OCI-LY3 (cell line): ENCODE measurements at regions not wholly inside any gene's neighbourhood (a gene's known extent, or its start where the extent isn't known, plus 50 kb on each side); places are given as distances from the start of the nearest gene placed in this dataset.

ENCODE experiments used
- H2AFZ ChIP-seq: fragments of 200-600, 300-600 bp; shearing (Covaris generic); 2 replicates; pipeline ENCODE4 v1.6.0; 2014; ENCODE audit warnings: antibody characterized with exemption, low read depth, low read length
- H3K27ac ChIP-seq: fragments of 200-600, 300-600 bp; sonication (generic); 2 replicates; pipeline ENCODE4 v1.5.1; 2014; ENCODE audit warnings: mild to moderate bottlenecking, low read length, moderate library complexity, mixed read lengths
- H3K27me3 ChIP-seq: fragments of 200-600, 300-600 bp; sonication (generic); 2 replicates; pipeline ENCODE4 v1.6.1; 2014; ENCODE audit warnings: low read depth, low read length, mixed read lengths
- H3K36me3 ChIP-seq: fragments of 200-600, 300-600 bp; sonication (generic); replicated peaks from 2 replicates; pipeline ENCODE3; 2014; ENCODE audit warnings: low read depth, low read length, mixed read lengths
- H3K4me1 ChIP-seq: fragments of 300-600, 200-600 bp; sonication (generic); 2 replicates; pipeline ENCODE4 v1.6.1; 2014; ENCODE audit warnings: low read length, mixed read lengths
- H3K4me2 ChIP-seq: fragments of 200-600, 300-600 bp; sonication (generic); 2 replicates; pipeline ENCODE4 v1.6.1; 2014; ENCODE audit warnings: low read length, mixed read lengths
- H3K4me3 ChIP-seq: fragments of 300-600, 200-600 bp; sonication (generic); 2 replicates; pipeline ENCODE4 v1.5.1; 2014; ENCODE audit warnings: antibody characterized with exemption, mild to moderate bottlenecking, low read length, moderate library complexity
- H3K79me2 ChIP-seq: fragments of 300-600, 200-600 bp; shearing (Covaris generic); 2 replicates; pipeline ENCODE4 v1.6.1; 2014; ENCODE audit warnings: mild to moderate bottlenecking, low read length, mixed read lengths
- H3K9ac ChIP-seq: fragments of 300-600, 200-600 bp; shearing (Covaris generic); 2 replicates; pipeline ENCODE4 v1.6.0; 2014; ENCODE audit warnings: mild to moderate bottlenecking, low read length, moderate library complexity
- H3K9me3 ChIP-seq: fragments of 200-600, 300-600 bp; shearing (Covaris generic); 2 replicates; pipeline ENCODE4 v1.6.1; 2014; ENCODE audit warnings: low read length, mixed read lengths; ENCODE audit not compliant: insufficient read depth
- H4K20me1 ChIP-seq: fragments of 200-600, 300-600 bp; sonication (generic); 2 replicates; pipeline ENCODE4 v1.6.1; 2016; ENCODE audit warnings: low read length, mixed read lengths; ENCODE audit not compliant: insufficient read depth
- EZH2phosphoT487 ChIP-seq: fragments of 200-600 bp; shearing (Covaris generic); IDR thresholded peaks from 2 replicates; pipeline ENCODE4 v1.6.1; 2018; ENCODE audit warnings: antibody characterized with exemption, mixed run types, low read depth
- TF ChIP-seq, protein P1 (sequence below): fragments of 200-600, 300-600 bp; sonication (generic); IDR thresholded peaks from 2 replicates; pipeline ENCODE4 v1.5.1; 2014; ENCODE audit warnings: antibody characterized with exemption, low read length, low read depth

GRCh38 chr7:20929199-20929598, 142.5 kb upstream of the SP8 start:
- H3K4me1 ChIP-seq: no peaks in the 10 kb centered on the region
- no peak overlapping the region for H3K27ac ChIP-seq
- H3K9ac ChIP-seq: no peak overlapping the region
- no peak overlapping the region for H2AFZ ChIP-seq
- no peaks in the 10 kb centered on the region for H3K36me3 ChIP-seq
- H3K27me3 ChIP-seq: no peaks in the 10 kb centered on the region
- H3K4me2 ChIP-seq: no peak overlapping the region
- H3K79me2 ChIP-seq: no peaks in the 10 kb centered on the region
- no peak overlapping the region for H3K4me3 ChIP-seq
- TF ChIP-seq, protein P1, sequence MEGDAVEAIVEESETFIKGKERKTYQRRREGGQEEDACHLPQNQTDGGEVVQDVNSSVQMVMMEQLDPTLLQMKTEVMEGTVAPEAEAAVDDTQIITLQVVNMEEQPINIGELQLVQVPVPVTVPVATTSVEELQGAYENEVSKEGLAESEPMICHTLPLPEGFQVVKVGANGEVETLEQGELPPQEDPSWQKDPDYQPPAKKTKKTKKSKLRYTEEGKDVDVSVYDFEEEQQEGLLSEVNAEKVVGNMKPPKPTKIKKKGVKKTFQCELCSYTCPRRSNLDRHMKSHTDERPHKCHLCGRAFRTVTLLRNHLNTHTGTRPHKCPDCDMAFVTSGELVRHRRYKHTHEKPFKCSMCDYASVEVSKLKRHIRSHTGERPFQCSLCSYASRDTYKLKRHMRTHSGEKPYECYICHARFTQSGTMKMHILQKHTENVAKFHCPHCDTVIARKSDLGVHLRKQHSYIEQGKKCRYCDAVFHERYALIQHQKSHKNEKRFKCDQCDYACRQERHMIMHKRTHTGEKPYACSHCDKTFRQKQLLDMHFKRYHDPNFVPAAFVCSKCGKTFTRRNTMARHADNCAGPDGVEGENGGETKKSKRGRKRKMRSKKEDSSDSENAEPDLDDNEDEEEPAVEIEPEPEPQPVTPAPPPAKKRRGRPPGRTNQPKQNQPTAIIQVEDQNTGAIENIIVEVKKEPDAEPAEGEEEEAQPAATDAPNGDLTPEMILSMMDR: no peak
- no peak for TF ChIP-seq EZH2phosphoT487
- H4K20me1 ChIP-seq: no peaks in the 10 kb centered on the region
- H3K9me3 ChIP-seq: no peaks in the 10 kb centered on the region

- no peaks in the 10 kb centered on the region for H3K36me3 ChIP-seq
- H3K4me1 ChIP-seq: no peaks in the 10 kb centered on the region
- no peak overlapping the region for H3K27ac ChIP-seq
- no peaks in the 10 kb centered on the region for H3K9me3 ChIP-seq
- no peak overlapping the region for H3K4me3 ChIP-seq
- H3K4me2 ChIP-seq: no peak overlapping the region
- no peaks in the 10 kb centered on the region for H4K20me1 ChIP-seq
- no peak overlapping the region for H2AFZ ChIP-seq
- H3K9ac ChIP-seq: no peak overlapping the region
- no peaks in the 10 kb centered on the region for H3K27me3 ChIP-seq
- TF ChIP-seq, protein P1: no peak
- no peaks in the 10 kb centered on the region for H3K79me2 ChIP-seq
Observed at GRCh38 chr7:20931739-20932138, 145.1 kb upstream of the SP8 start.

GRCh38 chr7:20932785-20933527, 146.3 kb upstream of the SP8 start:
- Histone ChIP-seq H3K4me3 (no peak overlapping the region), H3K9me3 (no peaks in the 10 kb centered on the region), H3K36me3 (no peaks in the 10 kb centered on the region), H3K4me2 (no peak overlapping the region), H4K20me1 (no peaks in the 10 kb centered on the region), H3K27ac (no peak overlapping the region), H3K79me2 (no peaks in the 10 kb centered on the region), H3K9ac (no peak overlapping the region), H3K4me1 (no peaks in the 10 kb centered on the region), H2AFZ (no peak overlapping the region), H3K27me3 (no peaks in the 10 kb centered on the region)
- no peak for TF ChIP-seq EZH2phosphoT487
- TF ChIP-seq, protein P1: no peak

DNA sequence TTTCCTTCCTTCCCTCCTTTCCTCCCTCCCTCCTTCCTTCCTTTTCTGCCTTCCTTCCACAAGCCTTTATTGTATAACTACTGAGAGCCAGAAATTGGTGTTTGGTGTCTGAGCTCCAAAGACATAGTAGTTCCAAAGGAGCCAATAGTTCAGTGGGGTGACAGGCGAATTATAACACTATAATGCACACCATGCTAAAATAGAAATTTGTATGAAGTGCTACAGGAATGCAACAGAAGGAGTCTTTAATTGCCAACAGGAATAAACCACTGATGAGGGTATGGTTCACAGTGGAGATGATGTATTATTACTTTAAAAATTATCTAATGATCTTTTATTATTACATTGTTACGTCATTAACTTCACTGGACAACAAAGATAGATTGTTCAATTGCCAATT, 158.8 kb upstream of the SP8 start:
- H3K27me3 ChIP-seq: no peaks in the 10 kb centered on the region
- no peak overlapping the region for H3K4me2 ChIP-seq
- no peaks in the 10 kb centered on the region for H3K79me2 ChIP-seq
- no peaks in the 10 kb centered on the region for H3K9me3 ChIP-seq
- H3K27ac ChIP-seq: no peak overlapping the region
- no peaks in the 10 kb centered on the region for H3K4me1 ChIP-seq
- no peak for TF ChIP-seq EZH2phosphoT487
- TF ChIP-seq, protein P1: no peak
- H2AFZ ChIP-seq: no peak overlapping the region
- H4K20me1 ChIP-seq: no peaks in the 10 kb centered on the region
- no peak overlapping the region for H3K4me3 ChIP-seq
- no peak overlapping the region for H3K9ac ChIP-seq
- no peaks in the 10 kb centered on the region for H3K36me3 ChIP-seq
